ENCODE measurements at regions not wholly inside any gene's neighbourhood (a gene's known extent, or its start where the extent isn't known, plus 50 kb on each side); places are given as distances from the start of the nearest gene placed in this dataset.

DNA sequence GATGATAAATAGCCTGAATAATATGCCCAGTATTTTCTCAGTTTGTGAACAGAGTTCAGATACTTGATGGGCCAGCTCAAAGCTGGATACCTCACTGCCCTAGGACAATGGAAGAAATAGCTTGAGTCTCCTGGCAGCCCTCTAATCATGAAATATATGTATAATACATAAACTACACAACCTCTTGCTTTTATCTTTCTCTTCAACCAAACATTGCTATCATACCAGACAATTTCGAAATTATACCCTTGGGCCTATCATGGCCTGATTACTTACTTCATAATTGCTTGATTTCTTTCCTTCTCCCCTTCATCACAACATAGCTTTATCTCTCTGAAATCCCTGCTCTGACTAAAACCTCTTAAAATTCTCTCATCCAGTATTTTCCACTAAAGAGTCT is 1144.9 kb upstream of the C9orf72 start:
- DNase-seq (ENCODE audit: low read depth in 2 of 2): no peak

DNA sequence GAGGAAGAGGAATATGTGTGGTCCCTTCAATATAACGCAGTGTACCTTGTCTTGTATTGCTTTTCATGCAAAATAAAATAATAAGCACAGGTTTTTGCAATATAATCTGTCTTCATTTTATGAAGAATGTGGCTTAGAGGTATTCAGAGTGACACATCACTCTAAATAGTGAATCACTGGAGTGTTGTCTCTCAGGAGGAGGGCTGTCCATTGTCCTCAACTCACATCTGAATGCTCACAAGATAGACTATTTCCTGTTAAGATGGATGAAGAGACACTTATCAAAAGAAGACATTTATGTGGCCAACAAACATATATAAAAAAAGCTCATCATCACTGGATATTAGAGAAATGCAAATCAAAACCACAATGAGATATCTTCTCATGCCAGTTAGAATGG is 1147.5 kb upstream of the C9orf72 start:
- no peak for DNase-seq (ENCODE audit: low read depth in 2 of 2)

DNA sequence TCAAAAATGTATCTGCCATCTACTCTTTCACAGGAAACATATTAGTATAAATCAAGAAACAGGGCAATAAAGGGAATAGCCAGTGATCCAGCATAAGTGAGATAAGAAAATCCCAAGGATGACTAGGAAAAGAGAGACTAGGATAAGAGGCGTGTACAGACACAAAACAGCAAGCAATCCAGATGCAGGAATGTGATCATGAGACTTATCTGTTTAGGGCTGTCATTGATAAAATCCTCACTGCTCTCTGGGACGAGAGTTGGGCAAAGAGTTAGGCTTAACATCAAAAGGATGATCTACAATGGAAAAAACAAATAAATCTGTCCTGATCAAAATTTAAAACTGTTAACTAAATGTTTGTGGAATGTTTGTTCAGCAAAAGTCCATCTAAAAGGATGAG is 1156.8 kb upstream of the C9orf72 start:
- no peak for DNase-seq (ENCODE audit: low read depth in 2 of 2)

DNA sequence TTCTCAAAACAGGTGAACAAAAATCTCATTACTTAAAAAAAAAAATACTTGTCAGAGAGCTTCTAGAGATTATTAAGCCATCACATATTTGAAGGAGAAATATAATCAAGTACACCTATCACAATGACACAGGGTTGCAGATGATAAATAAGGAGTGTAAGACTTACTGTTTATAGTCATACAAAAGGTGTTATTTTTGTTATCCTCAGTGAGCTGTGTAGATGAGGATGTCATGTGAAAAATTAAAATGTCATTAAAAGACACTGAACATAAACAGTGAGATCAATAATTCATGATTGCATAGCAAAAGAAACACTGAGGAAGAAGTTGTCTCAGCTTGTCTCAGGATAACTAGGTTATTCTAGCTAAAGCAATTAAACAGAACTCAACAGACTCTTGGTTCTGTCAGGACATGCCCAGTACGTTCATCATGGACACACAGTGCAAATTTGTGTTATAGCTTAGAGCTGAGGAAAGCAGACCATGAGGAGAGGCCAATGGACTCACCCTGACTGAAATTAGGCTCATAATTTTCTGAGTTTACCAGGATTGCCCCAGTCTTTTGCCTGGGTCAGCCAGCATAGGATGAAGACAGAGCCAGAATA is 1162.6 kb upstream of the C9orf72 start:
- DNase-seq (ENCODE audit: low read depth in 2 of 2): no peak

DNA sequence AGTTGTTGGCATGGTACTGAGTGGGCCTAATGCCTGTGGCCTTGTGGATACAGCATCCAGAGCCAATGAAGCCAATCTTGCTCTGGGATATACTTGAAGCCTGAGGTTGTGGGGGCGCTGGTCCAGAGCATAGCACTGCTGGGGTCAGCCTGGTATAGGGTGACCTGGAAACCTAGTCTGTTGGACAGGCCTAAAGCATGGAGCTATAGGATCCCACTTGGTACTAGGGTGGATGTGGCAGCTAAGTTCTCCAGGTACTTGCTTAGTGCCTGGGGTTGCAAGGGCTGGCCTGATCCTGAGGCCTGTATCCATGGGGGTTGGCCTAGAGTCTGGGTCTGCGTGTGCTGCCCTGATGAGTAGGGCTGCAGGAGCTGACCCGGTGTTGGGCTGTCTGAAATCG is 1168.2 kb upstream of the C9orf72 start:
- no peak for DNase-seq (ENCODE audit: low read depth in 2 of 2)

DNA sequence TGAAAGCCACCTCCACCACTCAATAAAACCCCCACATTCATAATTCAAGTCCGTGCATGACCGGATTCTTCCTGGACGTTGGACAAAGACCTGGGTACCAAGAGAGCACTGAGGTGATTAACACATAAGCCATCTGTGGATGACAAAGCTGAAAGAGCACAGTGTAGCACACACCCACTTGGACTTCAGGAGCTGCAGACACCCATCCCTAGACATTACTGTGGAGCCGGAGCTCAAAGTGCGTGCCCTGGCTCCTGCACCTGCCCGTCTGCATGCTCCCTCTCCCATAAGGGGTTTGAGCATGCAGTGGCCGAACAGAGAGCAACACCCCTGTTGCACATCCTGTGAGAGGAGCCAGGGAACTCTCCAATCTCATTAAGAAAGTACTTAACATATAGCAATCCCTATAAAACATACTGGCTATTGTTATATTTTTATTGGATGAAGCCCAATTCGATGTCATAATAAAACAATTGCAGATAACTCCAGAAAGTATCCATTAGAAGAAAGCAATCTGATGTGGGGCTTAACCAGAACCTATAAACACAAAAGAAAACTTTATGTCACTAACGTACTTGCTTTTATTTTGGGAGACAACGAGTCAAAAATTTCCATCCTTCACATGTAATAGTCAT is 1174.2 kb upstream of the C9orf72 start:
- no peak for DNase-seq (ENCODE audit: low read depth in 2 of 2)

DNA sequence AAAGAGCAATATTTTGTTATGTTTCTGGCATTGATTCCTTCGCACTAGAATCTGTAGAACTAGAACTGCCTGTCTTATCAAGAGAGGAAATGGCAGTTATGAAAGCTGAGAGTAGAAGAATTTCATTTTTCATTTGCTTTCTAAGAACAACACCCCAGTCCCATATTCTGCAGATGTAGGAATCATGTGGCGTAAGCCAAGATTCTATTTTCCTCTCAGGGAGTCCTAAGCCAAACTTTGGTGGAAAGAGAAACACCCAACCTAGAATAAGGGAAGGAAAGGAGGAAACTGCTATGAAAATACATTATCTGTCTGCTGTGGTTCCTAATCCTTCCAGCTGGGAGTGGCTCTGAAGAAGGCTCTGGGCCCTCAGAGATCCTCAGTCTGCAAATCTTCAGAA is 1176.9 kb upstream of the C9orf72 start:
- no peak for DNase-seq (ENCODE audit: low read depth in 2 of 2)

DNA sequence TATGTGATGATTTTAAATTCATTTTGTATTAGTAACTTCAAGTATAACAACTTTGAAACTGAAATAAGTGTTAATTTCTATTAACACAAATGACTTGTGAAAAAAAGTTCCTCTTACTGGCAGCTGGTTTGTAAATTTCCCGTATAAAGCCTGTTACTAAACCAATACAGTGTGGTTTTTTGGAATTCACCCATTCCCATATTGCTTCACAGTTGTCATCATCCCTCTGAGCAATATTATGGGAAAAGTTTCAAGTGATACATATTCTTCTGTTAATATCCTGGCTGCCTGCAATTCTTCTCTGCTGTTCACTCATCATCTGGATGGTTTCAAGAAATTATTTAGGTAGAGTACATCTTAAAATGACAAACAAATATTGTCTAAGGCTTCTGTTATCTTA is 1185.1 kb upstream of the C9orf72 start:
- no peak for DNase-seq (ENCODE audit: low read depth in 2 of 2)

DNA sequence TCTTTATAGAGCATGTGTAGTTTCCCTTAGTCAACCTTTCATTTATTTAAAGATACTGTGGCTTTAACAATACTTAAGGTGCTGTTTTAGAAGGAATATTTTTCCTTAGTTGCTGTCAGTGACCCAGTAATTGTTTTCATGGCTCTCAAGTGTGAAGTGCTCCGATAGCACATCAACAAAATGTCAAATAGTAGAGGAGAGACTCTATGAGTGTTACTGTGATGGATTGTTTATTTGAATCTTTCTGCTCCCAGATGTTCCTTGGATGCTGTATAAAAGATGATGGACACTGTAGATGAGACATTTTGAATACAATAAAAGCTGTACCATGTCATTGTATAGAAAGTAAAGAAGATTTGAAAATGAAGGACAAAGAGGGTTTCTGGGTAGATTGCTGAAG is 1185.7 kb upstream of the C9orf72 start:
- DNase-seq (ENCODE audit: low read depth in 2 of 2): no peak

DNA sequence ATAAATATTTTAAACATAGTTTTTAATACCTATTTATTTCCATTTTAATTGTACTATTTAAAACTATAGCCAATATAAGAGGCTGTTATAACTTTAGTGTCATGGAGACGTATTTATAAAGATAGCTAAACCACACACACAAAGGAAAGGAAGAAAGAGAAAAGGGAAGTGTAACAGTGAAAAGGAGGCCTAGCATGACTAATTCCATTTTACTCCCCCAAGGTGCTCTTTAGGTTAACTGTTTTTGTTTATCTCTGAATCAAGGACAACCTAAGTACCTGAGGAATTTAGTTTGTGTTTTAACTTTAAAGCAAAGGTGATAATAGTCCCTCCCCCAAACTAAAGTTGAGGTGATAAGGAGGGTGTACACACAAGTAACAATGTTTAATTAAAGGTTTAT is 1188.9 kb upstream of the C9orf72 start:
- no peak for DNase-seq (ENCODE audit: low read depth in 2 of 2)

DNA sequence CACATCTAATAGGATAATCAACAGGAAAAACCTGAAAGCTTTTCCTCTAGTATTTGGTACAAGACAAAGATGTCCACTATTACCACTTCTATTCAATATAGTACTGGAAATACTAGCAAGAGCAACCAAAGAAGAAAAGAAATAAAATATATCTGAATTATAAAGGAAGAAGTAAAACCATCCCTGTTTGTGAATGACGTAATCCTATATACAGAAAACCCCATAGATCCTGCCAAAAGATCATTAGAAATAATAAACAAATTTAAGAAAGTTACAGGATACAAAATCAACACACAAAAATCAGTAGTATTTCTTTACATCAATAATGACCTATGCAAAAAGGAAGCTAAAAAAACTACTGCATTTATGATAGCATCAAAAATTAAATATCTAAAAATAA is 1191.3 kb upstream of the C9orf72 start:
- DNase-seq (ENCODE audit: low read depth in 2 of 2): no peak

DNA sequence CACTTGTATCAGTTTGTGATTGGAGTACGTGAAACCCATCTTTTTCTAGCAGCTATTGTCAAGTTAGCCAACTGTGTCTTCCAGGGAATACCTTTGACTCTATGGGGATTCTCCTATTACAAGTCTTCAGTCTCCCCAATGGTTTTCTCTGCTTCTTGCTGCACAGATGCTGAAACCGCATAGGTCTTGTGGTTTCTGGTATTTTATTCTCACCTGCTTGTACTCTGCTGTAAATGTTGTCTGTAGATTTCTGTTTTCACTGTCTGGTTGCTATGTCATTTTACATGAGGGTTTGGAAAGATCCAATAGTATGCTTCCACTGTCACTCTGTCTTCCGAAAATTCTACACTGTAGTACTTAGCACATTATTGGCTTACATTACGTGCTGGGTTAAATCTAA is 1196.9 kb upstream of the C9orf72 start:
- no peak for DNase-seq (ENCODE audit: low read depth in 2 of 2)

DNA sequence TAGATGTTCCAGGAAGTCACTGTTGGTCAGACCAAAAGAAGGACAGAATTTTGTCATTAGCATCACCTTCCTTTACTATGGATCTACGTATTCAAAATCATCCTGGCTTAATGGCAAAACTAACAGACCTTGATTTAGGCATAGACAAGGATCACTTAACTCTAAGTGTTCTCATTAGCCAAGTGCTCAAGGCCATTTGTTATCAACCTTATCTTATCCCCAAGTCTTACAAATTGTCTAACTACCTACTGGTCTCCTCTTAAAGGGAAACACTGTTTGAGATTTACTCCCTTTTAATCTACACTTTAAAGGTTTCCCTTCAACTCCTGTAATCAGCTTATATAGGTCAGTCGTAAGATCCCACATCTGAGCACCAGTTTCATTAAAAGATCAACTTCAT is 1197.5 kb upstream of the C9orf72 start:
- no peak for DNase-seq (ENCODE audit: low read depth in 2 of 2)

DNA sequence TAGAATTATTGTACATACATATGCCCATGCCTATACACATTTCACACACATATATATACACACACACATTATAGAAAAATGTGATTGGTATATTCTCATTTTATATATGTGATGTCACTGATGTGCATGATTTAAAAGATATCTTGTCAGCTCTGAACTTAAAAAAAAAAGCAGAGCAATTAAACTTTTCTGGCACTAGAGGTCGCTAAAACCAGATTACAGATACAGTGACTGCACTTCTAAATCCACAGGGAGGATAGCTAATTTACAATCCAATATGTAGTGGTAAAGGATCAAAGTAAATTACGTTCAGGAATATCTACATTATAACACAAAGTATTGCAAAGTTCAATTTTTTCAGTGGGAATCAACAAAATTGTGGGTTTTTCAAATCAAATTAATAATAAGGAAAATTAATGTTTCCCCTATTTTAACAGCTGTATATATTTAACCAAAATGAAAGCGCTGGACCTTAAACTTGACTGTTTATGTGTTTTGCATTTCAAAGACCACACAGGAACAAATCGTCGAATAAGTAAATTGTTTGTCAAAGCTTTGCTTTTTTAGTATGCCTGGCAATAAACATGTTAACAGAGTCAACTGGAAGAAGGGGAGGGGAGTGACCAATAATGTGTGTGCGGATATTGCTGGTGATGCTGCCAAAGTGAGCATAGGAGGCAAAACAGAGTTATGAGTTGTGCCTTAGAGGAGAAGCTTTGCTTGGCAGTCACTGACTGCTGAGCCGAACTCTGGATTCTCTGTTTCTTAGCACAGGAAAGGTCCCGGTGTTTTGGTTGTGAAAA is 1201.4 kb upstream of the C9orf72 start:
- DNase-seq (ENCODE audit: low read depth in 2 of 2): no peak

DNA sequence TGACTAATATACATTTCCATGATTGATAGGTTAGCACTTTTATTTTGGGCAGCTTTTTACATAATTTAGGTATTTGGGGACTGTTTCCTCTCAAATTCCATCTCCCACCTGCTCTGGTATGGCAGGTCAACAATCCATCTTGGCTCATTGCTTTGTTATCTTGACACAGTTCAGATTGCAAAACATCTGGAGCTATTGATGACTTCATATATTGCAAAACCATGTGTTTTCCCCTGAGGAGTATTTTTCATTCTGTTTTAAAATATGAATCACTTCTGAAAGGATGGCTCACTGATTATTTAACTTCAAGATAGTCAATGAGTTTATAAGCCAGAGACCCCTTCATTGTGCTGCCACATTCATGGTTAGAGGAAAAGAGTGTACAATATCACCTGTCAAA is 1206.0 kb upstream of the C9orf72 start:
- DNase-seq (ENCODE audit: low read depth in 2 of 2): no peak

DNA sequence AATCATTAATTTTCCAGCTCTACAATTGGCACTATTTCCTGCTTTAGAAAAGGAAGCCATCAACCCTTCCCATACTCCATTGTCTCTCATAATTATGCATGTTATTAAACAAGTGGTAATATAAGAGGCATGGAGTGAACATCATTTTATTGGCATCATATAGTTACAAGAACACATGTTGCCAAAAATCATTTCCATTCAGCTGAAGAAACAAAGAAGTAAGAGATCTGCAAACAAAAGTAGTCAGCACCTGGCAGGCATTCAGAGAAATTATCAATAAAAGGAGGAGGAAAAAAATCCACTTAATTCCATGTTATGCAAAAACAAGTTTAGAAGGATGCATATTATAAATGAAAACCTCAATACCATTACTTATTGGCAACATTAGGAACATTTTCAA is 1208.2 kb upstream of the C9orf72 start:
- DNase-seq (ENCODE audit: low read depth in 2 of 2): no peak

DNA sequence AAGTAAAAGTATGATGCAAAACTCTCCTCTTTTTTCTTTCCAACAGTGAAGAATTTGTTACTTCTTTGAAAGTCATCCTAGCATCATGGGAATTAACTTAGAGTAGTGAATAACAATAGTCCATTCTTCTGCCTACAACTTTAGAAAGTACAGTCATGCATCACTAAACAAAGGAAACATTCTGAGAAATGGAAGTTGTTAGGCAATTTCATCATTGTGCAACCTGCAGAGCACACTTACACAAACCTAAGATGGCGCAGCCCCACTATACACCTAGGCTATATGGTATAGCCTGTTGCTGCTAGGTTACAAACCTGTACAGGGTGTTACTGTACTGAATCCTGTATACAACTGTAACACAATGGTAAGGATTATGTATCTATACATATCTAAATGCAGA is 1209.3 kb upstream of the C9orf72 start:
- no peak for DNase-seq (ENCODE audit: low read depth in 2 of 2)

DNA sequence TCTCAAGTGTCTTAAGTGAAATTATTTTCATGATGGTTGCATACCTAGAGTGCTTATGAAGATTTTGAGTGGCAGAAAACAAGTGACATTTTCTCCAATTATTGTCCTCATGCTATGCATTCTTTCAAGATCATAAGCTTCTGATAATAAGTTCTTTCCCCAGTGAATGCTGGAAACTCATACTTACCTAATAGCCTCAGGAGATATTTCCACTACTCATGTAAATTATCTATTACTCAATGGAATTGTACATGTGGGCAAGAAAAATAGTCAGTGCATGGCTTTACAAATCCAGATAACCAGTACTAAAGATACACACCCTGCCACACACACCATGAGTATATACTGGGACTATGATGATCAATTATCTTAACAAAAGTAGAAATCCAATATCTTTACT is 1219.4 kb upstream of the C9orf72 start:
- DNase-seq (ENCODE audit: low read depth in 2 of 2): no peak

DNA sequence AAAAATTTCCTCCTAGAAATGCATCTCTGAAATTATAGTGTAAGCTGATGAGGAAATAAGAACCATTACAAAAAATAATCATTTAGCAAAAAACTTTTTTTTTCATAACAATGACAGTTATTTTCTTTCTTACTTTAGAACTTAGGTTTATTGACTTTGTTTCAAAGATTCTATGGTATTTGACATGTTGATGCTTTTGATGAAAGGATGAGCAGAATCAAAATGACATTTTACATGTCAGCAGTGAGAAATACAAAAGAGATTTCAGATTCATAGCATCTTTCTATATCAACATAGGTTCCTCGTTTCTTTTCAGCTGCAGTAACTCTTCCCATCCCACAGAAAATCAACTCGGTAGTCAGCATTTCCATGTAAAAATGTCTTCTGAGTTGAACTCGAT is 1226.6 kb upstream of the C9orf72 start:
- DNase-seq (ENCODE audit: low read depth in 2 of 2): no peak

DNA sequence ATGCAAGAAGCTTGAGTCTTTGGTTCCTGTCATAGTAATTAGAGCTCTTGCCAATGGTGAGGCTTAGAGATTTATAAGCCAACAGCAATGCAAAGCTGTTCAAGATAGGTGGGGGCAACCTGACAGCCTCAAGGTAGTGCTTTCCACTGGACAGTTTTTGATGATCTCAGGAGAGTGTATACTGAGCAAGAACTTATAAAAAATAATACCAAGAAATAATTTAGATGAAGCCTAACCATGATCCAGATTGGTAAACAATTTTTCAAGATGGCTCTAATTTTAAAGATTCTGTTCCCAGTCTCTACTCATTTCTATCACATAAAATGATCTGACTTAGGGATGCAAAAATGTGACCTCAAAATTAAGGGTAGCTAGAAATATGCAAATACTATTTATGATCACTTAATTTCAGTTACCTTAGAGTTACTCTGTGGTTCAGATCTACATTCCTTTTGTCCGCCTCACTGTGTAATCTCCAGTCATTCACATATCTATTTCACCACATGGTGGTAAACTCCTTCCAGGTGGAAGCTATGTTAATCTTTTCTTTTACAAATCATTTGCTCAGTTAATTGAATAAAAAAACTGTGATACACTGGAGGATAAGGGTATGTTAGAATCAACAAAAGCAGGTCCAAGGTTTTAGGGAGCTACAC is 1228.0 kb upstream of the C9orf72 start:
- no peak for DNase-seq (ENCODE audit: low read depth in 2 of 2)

DNA sequence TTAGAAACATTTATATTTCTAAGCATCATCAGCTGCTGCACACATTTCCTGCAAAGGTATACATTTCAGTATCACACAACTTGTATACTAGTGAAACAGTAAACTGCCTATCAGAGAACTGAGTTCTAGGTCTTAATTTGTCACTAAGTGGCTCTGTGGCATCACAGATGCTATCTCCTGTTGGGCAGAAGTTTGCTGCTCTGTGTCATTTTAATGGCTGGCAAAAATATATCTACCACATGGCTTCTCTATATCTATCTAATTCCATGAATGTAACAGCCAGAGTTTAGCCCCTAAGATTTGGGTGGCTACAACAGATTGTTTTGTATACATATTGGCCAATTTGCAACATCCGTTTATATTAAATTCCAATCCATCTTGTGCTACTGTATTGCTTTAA is 1231.9 kb upstream of the C9orf72 start:
- no peak for DNase-seq (ENCODE audit: low read depth in 2 of 2)

DNA sequence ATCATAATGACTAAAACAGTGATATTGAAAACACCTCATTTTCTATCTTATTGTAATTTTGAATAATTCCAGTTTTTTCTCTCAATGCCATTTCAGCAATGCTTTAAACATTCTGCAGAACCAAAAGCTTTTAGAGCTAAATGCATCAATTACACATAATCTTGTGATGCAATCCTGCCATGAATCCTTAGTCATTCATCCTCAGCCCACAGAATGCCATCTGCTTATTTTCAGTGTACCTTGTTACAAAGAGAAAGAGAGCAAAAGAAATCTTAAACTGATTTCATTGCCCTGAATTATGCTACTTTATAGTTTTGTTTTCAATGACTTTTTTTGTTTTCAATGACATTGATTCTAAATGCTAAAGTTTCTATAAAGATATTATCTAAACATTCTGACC is 1234.8 kb upstream of the C9orf72 start:
- no peak for DNase-seq (ENCODE audit: low read depth in 2 of 2)

Measured in stimulated activated CD4-positive, alpha-beta T cell treated with anti-CD3 and anti-CD28 coated beads, Interleukin-15, amount 100 ng/mL, for 48 hours (primary cell).